ENCODE measurements at regions not wholly inside any gene's neighbourhood (a gene's known extent, or its start where the extent isn't known, plus 50 kb on each side); places are given as distances from the start of the nearest gene placed in this dataset.

DNA sequence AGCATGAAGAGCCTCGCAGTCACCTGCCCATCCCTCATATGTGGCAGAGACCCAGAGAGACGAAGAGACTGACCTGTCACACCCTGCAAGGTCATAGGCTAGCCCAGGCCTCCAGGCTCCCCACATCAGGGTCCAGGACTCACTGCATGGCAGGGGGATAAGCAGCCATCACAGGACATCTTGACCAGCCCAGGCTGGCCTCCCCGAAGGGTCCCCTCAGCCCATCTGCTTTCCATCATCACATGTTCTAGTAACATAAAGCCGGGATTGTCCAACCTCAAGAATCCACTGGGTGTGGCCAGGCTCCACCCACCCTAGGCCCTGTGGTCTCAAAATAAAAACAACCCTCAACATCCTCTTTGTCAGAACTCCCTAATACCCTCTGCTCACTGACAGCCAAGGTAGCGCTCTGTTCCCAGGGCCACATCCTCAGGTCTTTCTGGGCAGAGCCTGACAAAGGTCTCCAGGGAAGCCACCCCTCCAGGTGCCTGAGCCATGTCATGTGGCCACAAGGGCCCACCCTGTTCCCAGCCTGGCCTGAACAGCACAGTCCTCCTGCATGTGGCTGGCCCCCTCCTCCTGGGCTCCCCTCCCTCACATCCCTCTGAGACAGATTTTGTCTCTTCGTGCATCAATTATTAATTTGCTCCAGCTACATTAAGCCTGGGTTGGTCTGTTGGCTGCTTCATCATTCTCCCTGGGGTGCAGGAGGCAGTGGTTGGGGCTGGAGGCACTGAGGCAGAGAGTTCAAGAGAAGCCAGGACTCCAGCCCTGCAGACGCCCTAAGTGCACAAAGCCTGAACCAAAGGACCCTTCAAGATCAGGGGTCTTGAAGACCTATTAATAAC, 131.8 kb upstream of the UNC5B start:
- Histone ChIP-seq H3K4me3 (no peak overlapping the region), H3K4me1 (no peaks in the 10 kb centered on the region), H3K27me3 (no peaks in the 10 kb centered on the region), H3K27ac (no peak overlapping the region), H3K36me3 (replicated peaks in 1 of 2; ENCODE audit: insufficient read depth in 1 of 2, low read depth in 2 of 2) (no peaks in the 10 kb centered on the region), H3K9me3 (no peaks in the 10 kb centered on the region)
- intact Hi-C loops (cut with DNase I) = no loop called here
- ATAC-seq = no peak
- WGBS, 2 donors = 77 to 85% methylated on average over 7 of the region's 7 CpGs
- TF ChIP-seq, protein P1, sequence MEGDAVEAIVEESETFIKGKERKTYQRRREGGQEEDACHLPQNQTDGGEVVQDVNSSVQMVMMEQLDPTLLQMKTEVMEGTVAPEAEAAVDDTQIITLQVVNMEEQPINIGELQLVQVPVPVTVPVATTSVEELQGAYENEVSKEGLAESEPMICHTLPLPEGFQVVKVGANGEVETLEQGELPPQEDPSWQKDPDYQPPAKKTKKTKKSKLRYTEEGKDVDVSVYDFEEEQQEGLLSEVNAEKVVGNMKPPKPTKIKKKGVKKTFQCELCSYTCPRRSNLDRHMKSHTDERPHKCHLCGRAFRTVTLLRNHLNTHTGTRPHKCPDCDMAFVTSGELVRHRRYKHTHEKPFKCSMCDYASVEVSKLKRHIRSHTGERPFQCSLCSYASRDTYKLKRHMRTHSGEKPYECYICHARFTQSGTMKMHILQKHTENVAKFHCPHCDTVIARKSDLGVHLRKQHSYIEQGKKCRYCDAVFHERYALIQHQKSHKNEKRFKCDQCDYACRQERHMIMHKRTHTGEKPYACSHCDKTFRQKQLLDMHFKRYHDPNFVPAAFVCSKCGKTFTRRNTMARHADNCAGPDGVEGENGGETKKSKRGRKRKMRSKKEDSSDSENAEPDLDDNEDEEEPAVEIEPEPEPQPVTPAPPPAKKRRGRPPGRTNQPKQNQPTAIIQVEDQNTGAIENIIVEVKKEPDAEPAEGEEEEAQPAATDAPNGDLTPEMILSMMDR (IDR thresholded peaks at IDR 0.05) = no peak
- TF ChIP-seq POLR2A (IDR thresholded peaks at IDR 0.05) = no peak
- peak in 1 of 4 donors; percentile 2 for DNase-seq

DNA sequence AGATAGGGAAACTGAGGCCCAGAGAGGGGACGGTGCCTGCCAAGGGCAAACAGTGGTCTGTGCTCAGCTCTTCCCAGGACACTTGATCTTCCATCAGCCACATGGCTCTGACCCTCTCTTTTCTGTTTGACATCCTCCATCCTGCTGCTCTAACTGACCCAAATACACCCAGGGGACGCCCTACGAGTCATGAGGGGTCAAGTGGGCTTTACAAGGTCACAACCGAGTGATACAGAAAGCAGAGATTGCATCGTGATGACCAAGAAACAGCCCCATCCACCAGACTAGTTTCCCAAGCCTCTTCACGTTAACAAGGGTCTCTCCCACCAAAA, 131.2 kb upstream of the UNC5B start:
- intact Hi-C loops (cut with DNase I) = no loop called here
- no peaks in the 10 kb centered on the region for H3K36me3 ChIP-seq (replicated peaks in 1 of 2; ENCODE audit: insufficient read depth in 1 of 2, low read depth in 2 of 2)
- ATAC-seq (no peak), DNase-seq (no peak)
- no peak overlapping the region for H3K4me3 ChIP-seq
- WGBS, 2 donors = 63 to 68% methylated on average over 6 of the region's 6 CpGs
- no peaks in the 10 kb centered on the region for H3K9me3 ChIP-seq
- no peaks in the 10 kb centered on the region for H3K27me3 ChIP-seq
- H3K27ac ChIP-seq = no peak overlapping the region
- TF ChIP-seq, protein P1 (IDR thresholded peaks at IDR 0.05) = no peak
- no peak for TF ChIP-seq POLR2A (IDR thresholded peaks at IDR 0.05)
- H3K4me1 ChIP-seq = no peaks in the 10 kb centered on the region

DNA sequence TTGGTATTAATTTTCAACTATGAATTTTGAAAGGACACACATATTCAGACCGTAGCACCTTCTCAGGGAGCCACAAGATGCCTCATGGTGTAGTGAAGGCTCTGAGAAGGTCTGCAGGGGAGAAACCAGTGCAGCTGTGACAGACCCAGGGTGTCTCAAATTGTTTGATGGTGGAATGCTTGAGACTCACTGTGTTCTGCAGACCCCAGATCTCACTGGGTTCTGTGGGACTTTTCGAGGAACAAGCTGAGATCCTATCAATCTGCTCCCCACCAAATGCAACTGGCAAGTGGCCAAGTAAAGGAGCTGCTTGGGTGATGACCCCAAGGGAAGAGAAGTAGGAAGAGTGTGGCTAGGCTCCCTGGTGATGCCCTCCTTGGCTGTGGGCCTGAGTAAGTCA, 130.5 kb upstream of the UNC5B start:
- ATAC-seq (no peak), DNase-seq (peak in 1 of 4 donors; percentile 3)
- intact Hi-C loops (cut with DNase I) = no loop called here
- 82 to 93% methylated on average over 2 of the region's 2 CpGs for WGBS, 2 donors
- TF ChIP-seq, protein P1 (IDR thresholded peaks at IDR 0.05) = no peak
- TF ChIP-seq POLR2A (IDR thresholded peaks at IDR 0.05) = no peak
- Histone ChIP-seq H3K36me3 (replicated peaks in 1 of 2; ENCODE audit: insufficient read depth in 1 of 2, low read depth in 2 of 2) (no peaks in the 10 kb centered on the region), H3K4me3 (no peak overlapping the region), H3K27me3 (no peaks in the 10 kb centered on the region), H3K4me1 (no peaks in the 10 kb centered on the region), H3K27ac (no peak overlapping the region), H3K9me3 (no peaks in the 10 kb centered on the region)

DNA sequence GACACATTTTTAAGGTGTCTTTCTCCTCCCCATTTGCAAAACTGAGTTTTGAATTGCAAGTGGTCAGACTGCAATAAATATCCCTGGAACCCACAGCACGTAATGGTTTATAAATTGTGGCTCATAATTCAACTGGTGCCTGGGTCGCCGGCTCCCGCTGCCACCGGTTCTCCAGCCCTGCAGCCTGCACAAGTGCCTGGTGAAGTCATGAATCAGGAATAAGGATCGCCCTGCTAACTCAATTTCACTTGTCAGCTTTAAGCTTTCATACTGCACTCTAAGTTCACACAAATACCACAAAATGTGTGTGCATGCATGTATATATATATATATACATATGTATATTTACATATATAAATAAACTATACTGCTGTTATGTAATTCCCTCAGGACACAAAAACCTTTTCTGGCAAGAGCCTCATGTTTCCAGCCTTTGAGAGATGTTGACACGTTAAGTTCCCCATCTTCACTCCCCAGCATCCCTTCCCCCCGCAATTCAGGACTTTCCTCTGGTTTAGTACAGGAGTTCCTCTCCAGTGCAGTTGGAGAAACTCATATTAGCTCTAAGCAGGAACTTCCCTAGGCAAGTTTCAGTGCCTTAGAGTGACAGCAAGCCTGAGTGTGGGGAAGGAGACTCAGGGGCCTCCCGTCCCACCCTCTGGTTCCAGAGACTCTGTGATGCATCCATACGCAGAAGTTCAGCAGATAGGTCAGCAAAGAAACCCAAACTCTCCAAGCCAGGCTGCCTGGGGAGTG, 129.2 kb upstream of the UNC5B start:
- ATAC-seq (no peak), DNase-seq (no peak)
- TF ChIP-seq POLR2A (IDR thresholded peaks at IDR 0.05) = no peak
- TF ChIP-seq, protein P1 (IDR thresholded peaks at IDR 0.05) = no peak
- H3K27ac ChIP-seq = no peak overlapping the region
- H3K27me3 ChIP-seq = no peaks in the 10 kb centered on the region
- H3K4me1 ChIP-seq = no peaks in the 10 kb centered on the region
- intact Hi-C loops (cut with DNase I) = no loop called here
- WGBS, 2 donors = 78 to 79% methylated on average over 8 to 10 of the region's 10 CpGs
- H3K4me3 ChIP-seq = no peak overlapping the region
- no peaks in the 10 kb centered on the region for H3K9me3 ChIP-seq
- no peaks in the 10 kb centered on the region for H3K36me3 ChIP-seq (replicated peaks in 1 of 2; ENCODE audit: insufficient read depth in 1 of 2, low read depth in 2 of 2)
